GM12873 (cell line): ENCODE measurements at regions not wholly inside any gene's neighbourhood (a gene's known extent, or its start where the extent isn't known, plus 50 kb on each side); places are given as distances from the start of the nearest gene placed in this dataset.

Experiments used
- TF ChIP-seq, protein P1 (sequence below): IDR thresholded peaks from 2 replicates; pipeline ENCODE4 v1.5.1; 2012; ENCODE audit warnings: low read depth, mild to moderate bottlenecking, moderate library complexity, low read length, control low read depth; ENCODE audit not compliant: insufficient read depth; ENCODE audit errors: missing control alignments

- TF ChIP-seq, protein P1, sequence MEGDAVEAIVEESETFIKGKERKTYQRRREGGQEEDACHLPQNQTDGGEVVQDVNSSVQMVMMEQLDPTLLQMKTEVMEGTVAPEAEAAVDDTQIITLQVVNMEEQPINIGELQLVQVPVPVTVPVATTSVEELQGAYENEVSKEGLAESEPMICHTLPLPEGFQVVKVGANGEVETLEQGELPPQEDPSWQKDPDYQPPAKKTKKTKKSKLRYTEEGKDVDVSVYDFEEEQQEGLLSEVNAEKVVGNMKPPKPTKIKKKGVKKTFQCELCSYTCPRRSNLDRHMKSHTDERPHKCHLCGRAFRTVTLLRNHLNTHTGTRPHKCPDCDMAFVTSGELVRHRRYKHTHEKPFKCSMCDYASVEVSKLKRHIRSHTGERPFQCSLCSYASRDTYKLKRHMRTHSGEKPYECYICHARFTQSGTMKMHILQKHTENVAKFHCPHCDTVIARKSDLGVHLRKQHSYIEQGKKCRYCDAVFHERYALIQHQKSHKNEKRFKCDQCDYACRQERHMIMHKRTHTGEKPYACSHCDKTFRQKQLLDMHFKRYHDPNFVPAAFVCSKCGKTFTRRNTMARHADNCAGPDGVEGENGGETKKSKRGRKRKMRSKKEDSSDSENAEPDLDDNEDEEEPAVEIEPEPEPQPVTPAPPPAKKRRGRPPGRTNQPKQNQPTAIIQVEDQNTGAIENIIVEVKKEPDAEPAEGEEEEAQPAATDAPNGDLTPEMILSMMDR: no peak
Observed at GRCh38 chr5:153275695-153276094, 214.8 kb upstream of the GRIA1 start.

- TF ChIP-seq, protein P1: no peak
Observed at GRCh38 chr5:153276151-153276550, 214.3 kb upstream of the GRIA1 start.

- TF ChIP-seq, protein P1: no peak
Observed at GRCh38 chr5:153299891-153300290, 190.6 kb upstream of the GRIA1 start.

GRCh38 chr5:153308282-153308681, 182.2 kb upstream of the GRIA1 start:
- TF ChIP-seq, protein P1: no peak

DNA sequence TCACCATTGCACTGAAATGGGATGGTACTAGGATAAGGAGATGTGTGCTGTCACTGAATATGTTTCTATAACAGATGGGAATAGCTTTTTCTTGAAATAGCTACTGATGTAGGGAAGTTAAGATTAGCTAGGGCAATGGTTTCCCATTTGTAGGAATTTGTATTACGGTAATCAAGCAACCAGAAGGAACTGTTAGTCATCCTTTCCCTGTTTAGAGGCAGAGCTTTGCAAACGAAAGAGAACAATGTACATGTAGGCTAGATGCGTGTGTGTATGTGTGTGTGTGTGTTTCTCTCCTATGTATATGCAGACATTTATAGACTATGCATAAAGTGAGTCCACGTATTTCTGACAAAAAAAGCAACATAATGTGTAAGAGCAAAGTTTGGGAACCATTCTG, 171.9 kb upstream of the GRIA1 start:
- TF ChIP-seq, protein P1: no peak

GRCh38 chr5:153321478-153321877, 169.0 kb upstream of the GRIA1 start:
- TF ChIP-seq, protein P1: no peak

- TF ChIP-seq, protein P1: no peak
Observed at GRCh38 chr5:153340139-153340538, 150.3 kb upstream of the GRIA1 start.
